GM12878 (cell line): ENCODE measurements at regions not wholly inside any gene's neighbourhood (a gene's known extent, or its start where the extent isn't known, plus 50 kb on each side); places are given as distances from the start of the nearest gene placed in this dataset.

Source experiments
- ATAC-seq: fragments of 200-7000 bp; cut with Tn5 transposase; 3 replicates; pipeline ENCODE4 v1.9.1; 2020; ENCODE audit warnings: mild to moderate bottlenecking, moderate library complexity
- BruUV-seq: library from RNA; stranded (reverse); fragments of 400-500 nt; replicated peaks from 2 replicates; lab custom pipeline; 2021; lab: Mats Ljungman, UMichigan
- CTCF ChIA-PET: fragments of 300-600 bp; sonication (Branson Sonifier 250); formaldehyde crosslinking; extraction: SDS; loops from one replicate; lab custom pipeline; 2021; ENCODE audit warnings: inconsistent platforms; lab: Yijun Ruan, JAX
- POLR2A ChIA-PET: fragments of 350-600 bp; formaldehyde crosslinking; extraction: SDS; loops from one replicate; lab custom pipeline; 2021; ENCODE audit warnings: inconsistent platforms; lab: Charles Lee
- RAD21 ChIA-PET: fragments of 300-600 bp; sonication (Branson Sonifier 250); formaldehyde crosslinking; loops from one replicate; lab custom pipeline; 2023; ENCODE audit warnings: antibody characterized with exemption; ENCODE audit not compliant: unreplicated experiment; lab: Charles Lee
- SMC1A ChIA-PET: fragments of 300-600 bp; sonication (Branson Sonifier 250); formaldehyde crosslinking; loops from one replicate; lab custom pipeline; 2023; ENCODE audit not compliant: unreplicated experiment, uncharacterized antibody; lab: Charles Lee
- DNase-seq: peaks from one replicate; pipeline ENCODE4 v3.0.0-alpha.2; 2011; ENCODE audit warnings: low read depth, low spot score
- FAIRE-seq: peaks from 3 replicates; lab custom pipeline; 2011; peaks lifted over from hg19 to GRCh38; lab: Jason Lieb, UNC
- H2AFZ ChIP-seq: 2 replicates; pipeline ENCODE4 v1.6.0; 2011; ENCODE audit warnings: low read depth, low read length, control low read depth; ENCODE audit not compliant: control insufficient read depth
- H3K27ac ChIP-seq: 2 replicates; pipeline ENCODE4 v1.5.1; 2011; ENCODE audit warnings: control low read depth; ENCODE audit not compliant: control insufficient read depth, insufficient read depth
- H3K27me3 ChIP-seq, 2 experiments: replicated peaks in 1 of 2; 2 replicates each; pipeline versions ENCODE4 v1.6.0 to v1.6.1; 2011; ENCODE audit warnings: low read length in 1 of 2; ENCODE audit not compliant: control insufficient read depth in 2 of 2, insufficient read depth in 2 of 2
- H3K36me3 ChIP-seq, 2 experiments: 2 replicates each; pipeline ENCODE4 v1.5.1; 2011; ENCODE audit warnings: low read length in 1 of 2; ENCODE audit not compliant: control insufficient read depth in 2 of 2, insufficient read depth in 2 of 2
- H3K4me1 ChIP-seq: 2 replicates; pipeline ENCODE4 v1.6.1; 2011; ENCODE audit warnings: mild to moderate bottlenecking, low read length, moderate library complexity, mixed read lengths; ENCODE audit not compliant: control insufficient read depth, insufficient read depth
- H3K4me2 ChIP-seq: 2 replicates; pipeline ENCODE4 v1.6.0; 2011; ENCODE audit warnings: control low read depth; ENCODE audit not compliant: control insufficient read depth, insufficient read depth
- H3K4me3 ChIP-seq: fragments of 200-600 bp; sonication (generic); 2 replicates; pipeline ENCODE4 v1.5.1; 2016
- H3K79me2 ChIP-seq: 2 replicates; pipeline ENCODE4 v1.6.0; 2011; ENCODE audit warnings: low read length; ENCODE audit not compliant: control insufficient read depth, insufficient read depth
- H3K9ac ChIP-seq: 2 replicates; pipeline ENCODE4 v1.8.0; 2011; ENCODE audit warnings: low read length, control low read depth, mixed read lengths; ENCODE audit not compliant: control insufficient read depth, insufficient read depth
- H3K9me3 ChIP-seq: replicated peaks from 3 replicates; pipeline ENCODE4 v1.5.1; 2011; ENCODE audit warnings: mild to moderate bottlenecking, low read length; ENCODE audit not compliant: control insufficient read depth, insufficient read depth
- H4K20me1 ChIP-seq: 2 replicates; pipeline ENCODE4 v1.6.0; 2011; ENCODE audit not compliant: control insufficient read depth, insufficient read depth
- BHLHE40 ChIP-seq, 2 experiments: fragments of 450-650 bp in 1 of 2; IDR thresholded peaks; 2 replicates each; pipeline ENCODE4 v1.6.1; 2011 to 2017; ENCODE audit warnings: low read depth in 2 of 2, borderline replicate concordance in 1 of 2, improper control_type of control experiment in 1 of 2, low read length in 1 of 2, mild to moderate bottlenecking in 1 of 2
- EED ChIP-seq: sonication (generic); IDR thresholded peaks from 2 replicates; pipeline ENCODE4 v1.6.1; 2016; ENCODE audit warnings: antibody characterized with exemption, low read depth
- EZH2 ChIP-seq: IDR thresholded peaks from 2 replicates; pipeline ENCODE4 v1.6.1; 2012; ENCODE audit warnings: low read depth, mild to moderate bottlenecking, control low read depth, inconsistent platforms, low read length, borderline replicate concordance; ENCODE audit not compliant: control insufficient read depth
- HCFC1 ChIP-seq: fragments of 150-350 bp; IDR thresholded peaks from 2 replicates; pipeline ENCODE4 v1.6.1; 2014; ENCODE audit warnings: low read length
- MYC ChIP-seq: IDR thresholded peaks from 2 replicates; pipeline ENCODE4 v1.6.1; 2011; ENCODE audit warnings: mild to moderate bottlenecking, low read length, moderate library complexity, inconsistent platforms; ENCODE audit not compliant: insufficient read depth, insufficient replicate concordance, insufficient read length, severe bottlenecking
- NFXL1 ChIP-seq: fragments of 450-650 bp; IDR thresholded peaks from 2 replicates; pipeline ENCODE4 v1.6.1; 2017; ENCODE audit warnings: antibody characterized with exemption, mild to moderate bottlenecking, borderline replicate concordance
- PAX5 ChIP-seq: IDR thresholded peaks from 2 replicates; pipeline ENCODE4 v1.6.1; 2011; ENCODE audit warnings: low read depth, low read length, borderline replicate concordance
- RB1 ChIP-seq: fragments of 450-650 bp; formaldehyde crosslinking; IDR thresholded peaks from 2 replicates; pipeline ENCODE4 v1.6.1; 2017; ENCODE audit warnings: mild to moderate bottlenecking, borderline replicate concordance
- SMAD1 ChIP-seq: fragments of 450-650 bp; IDR thresholded peaks from 2 replicates; pipeline ENCODE4 v1.6.1; 2018; ENCODE audit warnings: mild to moderate bottlenecking, low read depth; ENCODE audit not compliant: partially characterized antibody
- SPI1 ChIP-seq: IDR thresholded peaks from 2 replicates; pipeline ENCODE4 v1.6.1; 2011; ENCODE audit warnings: low read depth, mild to moderate bottlenecking, low read length, moderate library complexity, borderline replicate concordance; ENCODE audit not compliant: insufficient read depth
- TARDBP ChIP-seq: IDR thresholded peaks from 2 replicates; pipeline ENCODE4 v1.6.1; 2016; ENCODE audit warnings: borderline replicate concordance
- WGBS: methylation state at CpG from one replicate; pipeline ENCODE4 v1.1.6; 2016; ENCODE audit warnings: low lambda C conversion rate; ENCODE audit not compliant: insufficient replicate concordance, insufficient coverage; ENCODE audit errors: missing lambda C conversion rate; 5-methylcytosine and 5-hydroxymethylcytosine counted together
- in situ Hi-C: fragments of 300-500 bp; cut with MboI; formaldehyde crosslinking; loops from 9 replicates; pipeline ENCODE4 v1.14.3; 2018; ENCODE audit warnings: mixed read lengths
- intact Hi-C: fragments of 100-400 bp; cut with micrococcal nuclease; formaldehyde crosslinking; loops from one replicate; pipeline ENCODE4 v1.14.2; 2022; ENCODE audit not compliant: unreplicated experiment
- TF ChIP-seq, protein P1 (sequence below): fragments of 450-650 bp; IDR thresholded peaks from 2 replicates; pipeline ENCODE4 v1.6.1; 2014; ENCODE audit warnings: mild to moderate bottlenecking
- TF ChIP-seq, protein P2 (sequence below): fragments of 450-650 bp; formaldehyde crosslinking; IDR thresholded peaks from 2 replicates; pipeline ENCODE4 v1.4.0; 2022; ENCODE audit warnings: mild to moderate bottlenecking, moderate library complexity

DNA sequence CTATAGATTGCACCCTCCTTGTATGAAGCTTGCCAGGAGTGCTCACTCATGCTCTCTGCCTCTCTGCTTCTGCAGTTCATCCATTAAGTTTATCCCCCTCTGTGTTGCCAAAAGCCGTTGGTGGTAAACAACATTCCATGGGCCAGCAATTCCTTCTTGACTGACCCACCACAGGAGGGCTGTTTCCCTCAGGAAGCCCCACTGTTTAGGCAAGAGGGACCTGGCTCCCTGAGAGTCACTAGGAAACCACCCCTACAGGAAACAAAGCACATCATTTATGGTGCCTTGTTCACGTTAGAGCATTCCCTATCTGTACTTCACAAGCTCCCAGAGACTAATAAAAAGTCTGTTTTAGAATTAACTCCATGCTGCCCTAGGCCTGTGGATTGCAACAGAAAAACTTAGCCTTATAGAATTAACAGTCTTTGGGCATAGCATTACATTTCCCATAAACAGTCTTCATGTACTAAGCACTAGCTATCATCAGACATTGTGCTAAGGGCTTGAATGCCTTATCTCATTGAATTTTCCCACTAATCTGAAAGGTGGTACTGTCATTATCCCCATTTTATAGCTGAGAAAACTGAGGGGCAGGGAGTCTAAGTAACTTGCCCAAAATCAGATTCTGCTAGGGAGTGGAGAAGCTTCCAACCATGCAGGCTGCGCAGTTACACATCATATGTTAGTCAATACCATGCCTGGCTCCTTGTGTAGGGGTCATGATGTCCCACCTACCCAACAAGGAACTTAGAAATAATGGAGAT is 149.9 kb downstream of the SHQ1 start:
- ChIA-PET POLR2A (no interaction called here), CTCF (interaction anchor here (1.4 kb wide), 1 partner anchor 32 kb away, joined by 3 read pairs; no protein-coding TSS in a partner anchor), RAD21 (no interaction called here), SMC1A (interaction anchor here (1.3 to 1.5 kb wide), 2 partner anchors 22 to 123 kb away, joined by 4 read pairs; no protein-coding TSS in a partner anchor)
- no peaks in the 10 kb centered on the region for H3K36me3 ChIP-seq
- BruUV-seq = no TSS peak
- H2AFZ ChIP-seq = no peak overlapping the region
- no peaks in the 10 kb centered on the region for H3K9me3 ChIP-seq
- WGBS = 23% methylated on average over 3 of the region's 3 CpGs
- intact Hi-C loops (no loop called here), in situ Hi-C loops (no loop called here)
- no peak overlapping the region for H3K4me3 ChIP-seq
- ATAC-seq (no peak), FAIRE-seq (no peak), DNase-seq (no peak)
- H3K4me2 ChIP-seq = no peak overlapping the region
- H3K4me1 ChIP-seq = no peaks in the 10 kb centered on the region
- H3K27ac ChIP-seq = no peak overlapping the region
- H3K9ac ChIP-seq = no peak overlapping the region
- H4K20me1 ChIP-seq = no peaks in the 10 kb centered on the region
- no peaks in the 10 kb centered on the region; a peak in 1 of 4 replicates for H3K27me3 ChIP-seq
- H3K79me2 ChIP-seq = no peaks in the 10 kb centered on the region
- TF ChIP-seq NFXL1 = no peak
- no peak for TF ChIP-seq PAX5
- TF ChIP-seq BHLHE40 (IDR thresholded peaks at IDR 0.05; ENCODE audit: borderline replicate concordance in 1 of 2, low read depth in 2 of 2, low read length in 1 of 2) = no peak
- no peak for TF ChIP-seq EZH2
- TF ChIP-seq TARDBP = no peak
- TF ChIP-seq RB1 = no peak
- TF ChIP-seq, protein P1, sequence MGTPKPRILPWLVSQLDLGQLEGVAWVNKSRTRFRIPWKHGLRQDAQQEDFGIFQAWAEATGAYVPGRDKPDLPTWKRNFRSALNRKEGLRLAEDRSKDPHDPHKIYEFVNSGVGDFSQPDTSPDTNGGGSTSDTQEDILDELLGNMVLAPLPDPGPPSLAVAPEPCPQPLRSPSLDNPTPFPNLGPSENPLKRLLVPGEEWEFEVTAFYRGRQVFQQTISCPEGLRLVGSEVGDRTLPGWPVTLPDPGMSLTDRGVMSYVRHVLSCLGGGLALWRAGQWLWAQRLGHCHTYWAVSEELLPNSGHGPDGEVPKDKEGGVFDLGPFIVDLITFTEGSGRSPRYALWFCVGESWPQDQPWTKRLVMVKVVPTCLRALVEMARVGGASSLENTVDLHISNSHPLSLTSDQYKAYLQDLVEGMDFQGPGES = no peak
- no peak for TF ChIP-seq SPI1
- no peak for TF ChIP-seq SMAD1
- TF ChIP-seq HCFC1 = no peak
- TF ChIP-seq, protein P2, sequence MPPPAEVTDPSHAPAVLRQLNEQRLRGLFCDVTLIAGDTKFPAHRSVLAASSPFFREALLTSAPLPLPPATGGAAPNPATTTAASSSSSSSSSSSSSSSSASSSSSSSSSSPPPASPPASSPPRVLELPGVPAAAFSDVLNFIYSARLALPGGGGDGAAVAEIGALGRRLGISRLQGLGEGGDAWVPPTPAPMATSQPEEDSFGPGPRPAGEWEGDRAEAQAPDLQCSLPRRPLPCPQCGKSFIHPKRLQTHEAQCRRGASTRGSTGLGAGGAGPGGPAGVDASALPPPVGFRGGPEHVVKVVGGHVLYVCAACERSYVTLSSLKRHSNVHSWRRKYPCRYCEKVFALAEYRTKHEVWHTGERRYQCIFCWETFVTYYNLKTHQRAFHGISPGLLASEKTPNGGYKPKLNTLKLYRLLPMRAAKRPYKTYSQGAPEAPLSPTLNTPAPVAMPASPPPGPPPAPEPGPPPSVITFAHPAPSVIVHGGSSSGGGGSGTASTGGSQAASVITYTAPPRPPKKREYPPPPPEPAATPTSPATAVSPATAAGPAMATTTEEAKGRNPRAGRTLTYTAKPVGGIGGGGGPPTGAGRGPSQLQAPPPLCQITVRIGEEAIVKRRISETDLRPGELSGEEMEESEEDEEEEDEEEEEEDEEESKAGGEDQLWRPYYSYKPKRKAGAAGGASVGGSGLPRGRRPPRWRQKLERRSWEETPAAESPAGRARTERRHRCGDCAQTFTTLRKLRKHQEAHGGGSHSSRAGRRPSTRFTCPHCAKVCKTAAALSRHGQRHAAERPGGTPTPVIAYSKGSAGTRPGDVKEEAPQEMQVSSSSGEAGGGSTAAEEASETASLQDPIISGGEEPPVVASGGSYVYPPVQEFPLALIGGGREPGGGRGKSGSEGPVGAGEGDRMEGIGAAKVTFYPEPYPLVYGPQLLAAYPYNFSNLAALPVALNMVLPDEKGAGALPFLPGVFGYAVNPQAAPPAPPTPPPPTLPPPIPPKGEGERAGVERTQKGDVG = no peak
- TF ChIP-seq MYC = no peak
- TF ChIP-seq EED = no peak
- TF ChIP-seq, all 136 proteins: peak for 0
